ENCODE measurements at regions not wholly inside any gene's neighbourhood (a gene's known extent, or its start where the extent isn't known, plus 50 kb on each side); places are given as distances from the start of the nearest gene placed in this dataset.

GRCh38 chr9:34887841-34888240 is 70.2 kb upstream of the PHF24 start:
- TF ChIP-seq CTCF (conservative IDR thresholded peaks at IDR 0.05; ENCODE audit: low read depth, low read length): no peak
- no peak for TF ChIP-seq EZH2 (IDR thresholded peaks at IDR 0.05; ENCODE audit: low read length, unreplicated experiment)

Data from PC-3 (cell line).